ENCODE measurements at regions not wholly inside any gene's neighbourhood (a gene's known extent, or its start where the extent isn't known, plus 50 kb on each side); places are given as distances from the start of the nearest gene placed in this dataset.

DNA sequence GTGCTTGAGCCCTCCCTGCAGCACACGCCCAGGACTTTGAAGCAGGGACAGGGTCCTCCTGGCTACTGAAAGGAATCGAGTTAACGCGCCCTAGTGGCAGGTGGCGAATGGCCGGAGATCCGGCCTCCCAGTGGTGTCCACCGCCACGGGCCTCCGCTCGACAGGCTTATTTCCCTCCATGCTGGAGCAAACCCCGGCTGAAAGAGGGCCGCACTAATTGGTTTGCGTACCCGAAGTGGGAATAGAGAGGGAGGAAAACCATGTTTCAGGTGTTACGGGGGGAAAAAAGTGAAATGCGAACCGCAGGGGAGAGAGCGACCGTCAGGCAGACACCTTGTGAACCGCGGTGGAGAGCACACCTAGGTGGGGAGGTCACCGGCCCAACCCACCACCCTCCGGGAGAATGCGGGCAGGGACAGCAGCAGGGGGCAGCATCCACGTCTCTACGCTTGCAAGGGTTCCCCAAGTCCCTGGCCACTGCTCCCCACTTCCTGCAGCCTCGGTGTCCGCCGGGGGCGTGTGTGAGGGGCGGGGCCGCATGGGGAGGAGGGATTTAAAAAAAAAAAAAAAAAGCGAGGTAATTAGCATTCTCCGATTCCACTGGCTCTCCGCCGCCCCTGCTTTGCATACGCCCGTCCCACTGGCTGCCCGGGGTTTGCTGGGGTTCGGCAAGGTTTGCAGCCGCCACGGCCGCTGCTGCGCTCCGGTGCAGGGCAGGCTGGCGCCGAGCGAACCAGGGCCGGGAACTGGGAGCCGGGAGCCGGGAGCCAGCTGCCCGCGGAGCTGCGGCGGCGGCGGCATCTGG is 224.6 kb upstream of the CRY1 start:
- Histone ChIP-seq H3K27me3 (ENCODE audit: control insufficient read depth in 2 of 2, insufficient read depth in 2 of 2, low read length in 2 of 2) (peaks cover 35 to 47% of the 10 kb centered on the region in 2 donors), H3K9ac (ENCODE audit: low read depth in 1 of 2, low read length in 2 of 2) (no peak overlapping the region)

DNA sequence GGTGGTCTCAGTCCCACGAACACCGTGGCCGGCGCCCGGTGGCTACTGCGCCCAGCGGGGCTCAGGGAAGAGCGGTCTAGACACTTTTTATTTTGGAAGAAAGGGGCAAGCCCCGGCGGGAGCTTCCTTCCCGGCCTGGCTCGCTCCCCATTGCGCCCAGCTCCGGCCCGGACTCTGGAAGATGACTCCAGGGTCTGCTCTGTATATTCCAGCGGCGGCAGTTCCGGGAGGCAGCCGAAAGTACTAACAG is 225.1 kb upstream of the CRY1 start:
- peaks cover 35 to 47% of the 10 kb centered on the region in 2 donors for H3K27me3 ChIP-seq (ENCODE audit: control insufficient read depth in 2 of 2, insufficient read depth in 2 of 2, low read length in 2 of 2)
- peaks cover 13 to 19% of the 10 kb centered on the region in 2 donors for H3K4me1 ChIP-seq (ENCODE audit: control insufficient read depth in 2 of 2, insufficient read depth in 2 of 2, low read length in 2 of 2)
- no peak overlapping the region for H3K9ac ChIP-seq (ENCODE audit: low read depth in 1 of 2, low read length in 2 of 2)
- H3K4me3 ChIP-seq (ENCODE audit: low read length in 2 of 2) = peak overlapping the region; percentile 45 to 66
- H3K27ac ChIP-seq (ENCODE audit: low read depth in 2 of 2, low read length in 2 of 2) = no peak overlapping the region
- no peaks in the 10 kb centered on the region for H3K36me3 ChIP-seq (ENCODE audit: control insufficient read depth in 2 of 2, insufficient read depth in 2 of 2, low read length in 2 of 2)
- H3K9me3 ChIP-seq (ENCODE audit: control insufficient read depth in 2 of 2, low read length in 2 of 2) = no peaks in the 10 kb centered on the region

More for the DNA sequence above, 224.6 kb upstream of the CRY1 start:
- peak overlapping the region in 1 of 2 donors; percentile 9 for H3K27ac ChIP-seq (ENCODE audit: low read depth in 2 of 2, low read length in 2 of 2)
- H3K4me1 ChIP-seq (ENCODE audit: control insufficient read depth in 2 of 2, insufficient read depth in 2 of 2, low read length in 2 of 2) = peaks cover 13 to 19% of the 10 kb centered on the region in 2 donors
- no peaks in the 10 kb centered on the region for H3K9me3 ChIP-seq (ENCODE audit: control insufficient read depth in 2 of 2, low read length in 2 of 2)
- H3K36me3 ChIP-seq (ENCODE audit: control insufficient read depth in 2 of 2, insufficient read depth in 2 of 2, low read length in 2 of 2) = no peaks in the 10 kb centered on the region
- H3K4me3 ChIP-seq (ENCODE audit: low read length in 2 of 2) = peak overlapping the region; percentile 66 to 75

GRCh38 chr12:107318806-107319532 is 225.6 kb upstream of the CRY1 start:
- Histone ChIP-seq H3K27me3 (ENCODE audit: control insufficient read depth in 2 of 2, insufficient read depth in 2 of 2, low read length in 2 of 2) (peaks cover 35 to 52% of the 10 kb centered on the region in 2 donors), H3K9me3 (ENCODE audit: control insufficient read depth in 2 of 2, low read length in 2 of 2) (no peaks in the 10 kb centered on the region)

DNA sequence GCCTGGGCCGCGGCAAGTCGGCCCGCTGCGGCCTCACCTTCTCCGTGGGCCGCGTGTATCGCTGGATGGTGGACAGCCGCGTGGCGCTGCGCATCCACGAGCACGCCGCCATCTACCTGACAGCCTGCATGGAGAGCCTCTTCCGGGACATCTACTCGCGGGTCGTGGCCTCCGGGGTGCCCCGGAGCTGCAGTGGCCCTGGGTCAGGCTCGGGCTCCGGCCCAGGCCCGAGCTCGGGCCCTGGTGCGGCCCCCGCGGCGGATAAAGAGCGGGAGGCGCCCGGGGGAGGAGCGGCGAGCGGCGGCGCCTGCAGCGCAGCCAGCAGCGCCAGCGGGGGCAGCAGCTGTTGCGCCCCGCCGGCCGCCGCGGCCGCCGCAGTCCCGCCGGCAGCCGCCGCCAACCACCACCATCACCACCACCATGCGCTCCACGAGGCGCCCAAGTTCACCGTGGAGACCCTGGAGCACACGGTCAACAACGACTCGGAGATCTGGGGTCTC is 226.2 kb upstream of the CRY1 start:
- Histone ChIP-seq H3K27ac (ENCODE audit: low read depth in 2 of 2, low read length in 2 of 2) (no peak overlapping the region), H3K9me3 (ENCODE audit: control insufficient read depth in 2 of 2, low read length in 2 of 2) (no peaks in the 10 kb centered on the region), H3K36me3 (ENCODE audit: control insufficient read depth in 2 of 2, insufficient read depth in 2 of 2, low read length in 2 of 2) (no peaks in the 10 kb centered on the region), H3K27me3 (ENCODE audit: control insufficient read depth in 2 of 2, insufficient read depth in 2 of 2, low read length in 2 of 2) (peaks cover 34 to 51% of the 10 kb centered on the region in 2 donors), H3K4me1 (ENCODE audit: control insufficient read depth in 2 of 2, insufficient read depth in 2 of 2, low read length in 2 of 2) (peaks cover 13 to 19% of the 10 kb centered on the region in 2 donors), H3K9ac (ENCODE audit: low read depth in 1 of 2, low read length in 2 of 2) (no peak overlapping the region), H3K4me3 (ENCODE audit: low read length in 2 of 2) (peak overlapping the region; percentile 56 to 66)

More at GRCh38 chr12:107318806-107319532, 225.6 kb upstream of the CRY1 start:
- no peak overlapping the region for H3K9ac ChIP-seq (ENCODE audit: low read depth in 1 of 2, low read length in 2 of 2)
- H3K27ac ChIP-seq (ENCODE audit: low read depth in 2 of 2, low read length in 2 of 2) = no peak overlapping the region
- H3K36me3 ChIP-seq (ENCODE audit: control insufficient read depth in 2 of 2, insufficient read depth in 2 of 2, low read length in 2 of 2) = no peaks in the 10 kb centered on the region
- peak overlapping the region; percentile 45 to 66 for H3K4me3 ChIP-seq (ENCODE audit: low read length in 2 of 2)
- peaks cover 13 to 19% of the 10 kb centered on the region in 2 donors for H3K4me1 ChIP-seq (ENCODE audit: control insufficient read depth in 2 of 2, insufficient read depth in 2 of 2, low read length in 2 of 2)

- Histone ChIP-seq H3K4me3 (ENCODE audit: low read length in 2 of 2) (peak overlapping the region; percentile 56 to 66), H3K27me3 (ENCODE audit: control insufficient read depth in 2 of 2, insufficient read depth in 2 of 2, low read length in 2 of 2) (peaks cover 28 to 44% of the 10 kb centered on the region in 2 donors), H3K4me1 (ENCODE audit: control insufficient read depth in 2 of 2, insufficient read depth in 2 of 2, low read length in 2 of 2) (peaks cover 13 to 19% of the 10 kb centered on the region in 2 donors), H3K36me3 (ENCODE audit: control insufficient read depth in 2 of 2, insufficient read depth in 2 of 2, low read length in 2 of 2) (no peaks in the 10 kb centered on the region), H3K9me3 (ENCODE audit: control insufficient read depth in 2 of 2, low read length in 2 of 2) (no peaks in the 10 kb centered on the region), H3K9ac (ENCODE audit: low read depth in 1 of 2, low read length in 2 of 2) (no peak overlapping the region), H3K27ac (ENCODE audit: low read depth in 2 of 2, low read length in 2 of 2) (no peak overlapping the region)
Observed at GRCh38 chr12:107320033-107320928, 226.9 kb upstream of the CRY1 start.

DNA sequence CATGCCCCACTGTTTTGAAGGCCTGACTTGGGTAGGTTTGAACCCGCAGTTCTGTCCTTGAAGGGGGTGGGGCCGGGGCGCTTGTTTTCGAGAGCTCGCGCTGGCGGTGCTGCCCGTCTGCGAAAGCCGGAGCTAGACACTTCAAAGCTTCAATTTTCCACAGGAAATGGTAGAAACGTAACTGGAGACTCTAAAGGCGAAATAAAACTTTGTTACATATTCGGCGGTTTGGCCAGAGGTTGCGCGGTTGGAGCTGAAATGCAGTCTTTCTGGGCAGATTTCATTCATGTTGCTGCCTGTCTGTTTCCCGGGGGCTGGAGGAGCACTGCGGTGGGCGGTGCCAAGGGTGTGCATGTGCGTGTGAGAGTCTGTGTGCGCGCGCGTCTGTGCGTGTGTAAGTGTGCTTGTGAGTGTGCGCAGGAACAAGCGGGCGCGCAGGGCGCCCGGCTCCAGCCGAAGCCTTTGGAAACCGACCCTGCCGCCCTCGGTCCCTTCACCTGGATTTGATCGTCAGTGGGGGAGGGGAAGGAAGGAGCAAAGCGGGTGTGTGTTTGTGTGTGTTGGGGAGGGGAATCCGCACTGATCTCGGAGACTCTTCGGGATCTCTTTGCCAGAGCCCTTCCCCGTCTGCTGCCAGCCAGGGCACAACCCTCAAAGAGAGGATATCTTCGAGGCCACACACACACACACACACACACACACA is 227.7 kb upstream of the CRY1 start:
- H3K9me3 ChIP-seq (ENCODE audit: control insufficient read depth in 2 of 2, low read length in 2 of 2) = no peaks in the 10 kb centered on the region
- no peaks in the 10 kb centered on the region for H3K36me3 ChIP-seq (ENCODE audit: control insufficient read depth in 2 of 2, insufficient read depth in 2 of 2, low read length in 2 of 2)
- peak overlapping the region; percentile 10 to 56 for H3K4me3 ChIP-seq (ENCODE audit: low read length in 2 of 2)
- no peak overlapping the region for H3K9ac ChIP-seq (ENCODE audit: low read depth in 1 of 2, low read length in 2 of 2)
- H3K27ac ChIP-seq (ENCODE audit: low read depth in 2 of 2, low read length in 2 of 2) = no peak overlapping the region
- peaks cover 13 to 19% of the 10 kb centered on the region in 2 donors for H3K4me1 ChIP-seq (ENCODE audit: control insufficient read depth in 2 of 2, insufficient read depth in 2 of 2, low read length in 2 of 2)
- H3K27me3 ChIP-seq (ENCODE audit: control insufficient read depth in 2 of 2, insufficient read depth in 2 of 2, low read length in 2 of 2) = peaks cover 24 to 44% of the 10 kb centered on the region in 2 donors

DNA sequence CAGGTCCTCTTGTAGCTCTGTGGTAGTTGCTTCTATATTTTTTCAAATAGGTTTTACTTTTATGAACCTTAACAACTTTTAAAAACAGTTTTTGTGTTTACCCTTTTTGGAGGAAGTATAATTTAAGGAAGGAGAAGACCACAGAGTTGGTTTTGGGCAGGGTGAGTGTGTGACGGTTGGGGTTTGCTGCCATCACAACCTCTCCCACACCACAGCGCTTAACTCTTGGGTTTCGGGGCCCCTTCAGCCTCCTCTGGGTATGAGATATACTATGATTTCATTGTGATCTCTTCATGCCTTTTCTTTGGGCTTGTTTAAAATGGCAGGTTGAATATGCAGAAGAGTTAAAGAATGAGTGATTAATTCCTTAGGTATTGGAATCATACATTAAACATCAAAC is 228.7 kb upstream of the CRY1 start:
- Histone ChIP-seq H3K36me3 (ENCODE audit: control insufficient read depth in 2 of 2, insufficient read depth in 2 of 2, low read length in 2 of 2) (no peaks in the 10 kb centered on the region), H3K27me3 (ENCODE audit: control insufficient read depth in 2 of 2, insufficient read depth in 2 of 2, low read length in 2 of 2) (peaks cover 24 to 44% of the 10 kb centered on the region in 2 donors), H3K4me1 (ENCODE audit: control insufficient read depth in 2 of 2, insufficient read depth in 2 of 2, low read length in 2 of 2) (peaks cover 13 to 19% of the 10 kb centered on the region in 2 donors), H3K4me3 (ENCODE audit: low read length in 2 of 2) (no peak overlapping the region), H3K27ac (ENCODE audit: low read depth in 2 of 2, low read length in 2 of 2) (no peak overlapping the region), H3K9me3 (ENCODE audit: control insufficient read depth in 2 of 2, low read length in 2 of 2) (no peaks in the 10 kb centered on the region), H3K9ac (ENCODE audit: low read depth in 1 of 2, low read length in 2 of 2) (no peak overlapping the region)

DNA sequence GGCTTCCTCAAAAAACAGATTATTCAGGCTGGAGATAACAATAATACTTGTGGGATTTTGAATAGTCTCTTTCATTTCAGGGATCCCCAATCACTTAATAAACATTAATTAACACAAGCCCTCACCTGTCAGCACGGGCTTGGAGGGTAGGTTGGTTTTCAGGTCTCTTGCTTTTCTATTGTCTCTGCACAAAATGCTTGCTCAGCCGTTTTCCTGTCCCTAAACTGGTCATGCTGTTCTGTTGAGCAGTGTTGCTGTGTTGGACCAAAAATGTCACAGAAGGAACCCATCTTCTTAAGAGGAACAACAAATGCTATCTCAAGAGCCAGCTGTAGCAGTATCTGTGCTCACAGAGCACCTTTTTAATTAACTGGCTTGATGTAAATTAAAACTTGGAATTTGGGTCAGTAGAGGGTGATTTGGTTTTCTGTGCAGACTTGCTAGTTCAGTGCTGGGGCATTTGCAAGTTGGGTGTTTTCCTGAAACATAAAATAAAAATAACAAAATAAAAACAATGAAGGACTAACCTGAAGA is 231.8 kb upstream of the CRY1 start:
- H3K27ac ChIP-seq (ENCODE audit: low read depth in 2 of 2, low read length in 2 of 2) = no peak overlapping the region
- H3K4me3 ChIP-seq (ENCODE audit: low read length in 2 of 2) = no peak overlapping the region
- no peaks in the 10 kb centered on the region for H3K36me3 ChIP-seq (ENCODE audit: control insufficient read depth in 2 of 2, insufficient read depth in 2 of 2, low read length in 2 of 2)
- no peaks in the 10 kb centered on the region for H3K9me3 ChIP-seq (ENCODE audit: control insufficient read depth in 2 of 2, low read length in 2 of 2)
- H3K9ac ChIP-seq (ENCODE audit: low read depth in 1 of 2, low read length in 2 of 2) = no peak overlapping the region
- H3K27me3 ChIP-seq (ENCODE audit: control insufficient read depth in 2 of 2, insufficient read depth in 2 of 2, low read length in 2 of 2) = peaks cover 17 to 32% of the 10 kb centered on the region in 2 donors
- peaks cover 3 to 4% of the 10 kb centered on the region in 2 donors for H3K4me1 ChIP-seq (ENCODE audit: control insufficient read depth in 2 of 2, insufficient read depth in 2 of 2, low read length in 2 of 2)

GRCh38 chr12:107326237-107326636 is 232.9 kb upstream of the CRY1 start:
- Histone ChIP-seq H3K36me3 (ENCODE audit: control insufficient read depth in 2 of 2, insufficient read depth in 2 of 2, low read length in 2 of 2) (no peaks in the 10 kb centered on the region), H3K9me3 (ENCODE audit: control insufficient read depth in 2 of 2, low read length in 2 of 2) (no peaks in the 10 kb centered on the region), H3K27ac (ENCODE audit: low read depth in 2 of 2, low read length in 2 of 2) (no peak overlapping the region), H3K27me3 (ENCODE audit: control insufficient read depth in 2 of 2, insufficient read depth in 2 of 2, low read length in 2 of 2) (peaks cover 9 to 26% of the 10 kb centered on the region in 2 donors), H3K4me1 (ENCODE audit: control insufficient read depth in 2 of 2, insufficient read depth in 2 of 2, low read length in 2 of 2) (peaks cover 0 to 2% of the 10 kb centered on the region in 2 donors), H3K4me3 (ENCODE audit: low read length in 2 of 2) (no peak overlapping the region), H3K9ac (ENCODE audit: low read depth in 1 of 2, low read length in 2 of 2) (no peak overlapping the region)

Data from mucosa of rectum (tissue), 2 donors.